H1 (cell line): ENCODE measurements at regions not wholly inside any gene's neighbourhood (a gene's known extent, or its start where the extent isn't known, plus 50 kb on each side); places are given as distances from the start of the nearest gene placed in this dataset.

Experiments used
- CTCF ChIA-PET: fragments of 300-600 bp; sonication (Branson Sonifier 250); formaldehyde crosslinking; loops from one replicate; lab custom pipeline; 2021; ENCODE audit not compliant: partially characterized antibody; lab: Charles Lee
- POLR2A ChIA-PET: fragments of 300-600 bp; sonication (Branson Sonifier 250); formaldehyde crosslinking; loops from one replicate; lab custom pipeline; 2021; ENCODE audit warnings: inconsistent platforms; ENCODE audit not compliant: partially characterized antibody; lab: Charles Lee
- DNase-seq, 2 experiments: peaks; one replicate each; pipeline versions ENCODE4 v3.0.0 to v3.0.0-alpha.2; 2010 to 2022; ENCODE audit warnings: low spot score in 2 of 2, low read depth in 1 of 2, mixed read lengths in 1 of 2
- FAIRE-seq: peaks from 2 replicates; lab custom pipeline; 2011; peaks lifted over from hg19 to GRCh38; lab: Jason Lieb, UNC
- H2AFZ ChIP-seq: 2 replicates; pipeline ENCODE4 v1.8.1; 2012; ENCODE audit warnings: low read length, inconsistent platforms
- H2AK5ac ChIP-seq: 2 replicates; pipeline ENCODE4 v1.6.1; 2013; ENCODE audit warnings: low read depth, low read length
- H2BK120ac ChIP-seq: replicated peaks from 2 replicates; pipeline ENCODE3; 2013; ENCODE audit warnings: low read depth, low read length, inconsistent platforms
- H2BK12ac ChIP-seq: 2 replicates; pipeline ENCODE4 v1.6.1; 2013; ENCODE audit warnings: low read depth, low read length
- H2BK15ac ChIP-seq: 2 replicates; pipeline ENCODE4 v1.6.1; 2013; ENCODE audit warnings: low read length
- H2BK20ac ChIP-seq: 2 replicates; pipeline ENCODE4 v1.6.1; 2013; ENCODE audit warnings: low read length
- H2BK5ac ChIP-seq: 2 replicates; pipeline ENCODE4 v1.6.1; 2013; ENCODE audit warnings: low read depth, low read length
- H3K14ac ChIP-seq: 2 replicates; pipeline ENCODE4 v1.6.1; 2013; ENCODE audit warnings: inconsistent platforms; ENCODE audit not compliant: insufficient read length
- H3K18ac ChIP-seq: 2 replicates; pipeline ENCODE4 v1.6.1; 2013; ENCODE audit warnings: low read length; ENCODE audit errors: extremely low read depth
- H3K23ac ChIP-seq: 2 replicates; pipeline ENCODE4 v1.6.1; 2013; ENCODE audit warnings: inconsistent platforms; ENCODE audit not compliant: insufficient read length
- H3K23me2 ChIP-seq: 2 replicates; pipeline ENCODE4 v1.6.1; 2013; ENCODE audit warnings: low read depth, low read length
- H3K27ac ChIP-seq: 2 replicates; pipeline ENCODE4 v1.6.1; 2011; ENCODE audit warnings: low read depth, low read length, inconsistent platforms
- H3K27me3 ChIP-seq, 4 experiments: replicated peaks in 1 of 4; 1 replicate in 1 of 4; 2 replicates in 3 of 4; pipeline versions ENCODE4 v1.6.1 to v1.8.1; 2011 to 2013; ENCODE audit warnings: low read length in 3 of 4, mild to moderate bottlenecking in 3 of 4, inconsistent platforms in 2 of 4, mixed read lengths in 2 of 4, moderate library complexity in 1 of 4; ENCODE audit not compliant: control insufficient read depth in 3 of 4, insufficient read depth in 3 of 4; ENCODE audit errors: extremely low read depth in 1 of 4
- H3K36me3 ChIP-seq, 4 experiments: 2 replicates each; pipeline versions ENCODE4 v1.6.1 to v1.8.1; 2011 to 2013; ENCODE audit warnings: mild to moderate bottlenecking in 4 of 4, low read length in 3 of 4, moderate library complexity in 2 of 4, control low read depth in 1 of 4, inconsistent platforms in 1 of 4; ENCODE audit not compliant: insufficient read depth in 4 of 4, control insufficient read depth in 2 of 4
- H3K4ac ChIP-seq: replicated peaks from 2 replicates; pipeline ENCODE3; 2013; ENCODE audit warnings: low read length, low read depth, mixed read lengths, inconsistent platforms; ENCODE audit not compliant: insufficient read length
- H3K4me1 ChIP-seq, 4 experiments: replicated peaks in 1 of 4; 1 replicate in 1 of 4; 2 replicates in 3 of 4; pipeline versions ENCODE4 v1.6.1 to v1.8.1; 2011 to 2013; ENCODE audit warnings: low read length in 3 of 4, inconsistent platforms in 2 of 4, mixed read lengths in 1 of 4; ENCODE audit not compliant: insufficient read depth in 4 of 4, control insufficient read depth in 3 of 4
- H3K4me2 ChIP-seq, 2 experiments: 2 replicates each; pipeline versions ENCODE4 v1.6.1 to v1.8.1; 2011 to 2013; ENCODE audit warnings: low read depth in 2 of 2, low read length in 2 of 2, control low read depth in 1 of 2, inconsistent platforms in 1 of 2, mild to moderate bottlenecking in 1 of 2; ENCODE audit not compliant: insufficient read depth in 1 of 2
- H3K4me3 ChIP-seq, 4 experiments: fragments of 200-600, 300-600 bp in 1 of 4; sonication (generic), shearing (Covaris generic), sonication (Bioruptor Twin) in 1 of 4; 2 replicates each; pipeline versions ENCODE4 v1.5.1 to v1.8.1; 2011 to 2016; ENCODE audit warnings: low read length in 4 of 4, low read depth in 3 of 4, control low read depth in 2 of 4, inconsistent platforms in 2 of 4, mild to moderate bottlenecking in 2 of 4, mixed read lengths in 1 of 4, moderate library complexity in 1 of 4; ENCODE audit not compliant: insufficient read depth in 2 of 4; ENCODE audit errors: extremely low read depth in 1 of 4
- H3K56ac ChIP-seq: replicated peaks from 2 replicates; pipeline ENCODE3; 2013; ENCODE audit warnings: low read depth, mild to moderate bottlenecking, mixed read lengths, low read length, inconsistent platforms; ENCODE audit not compliant: insufficient read length
- H3K79me1 ChIP-seq: 2 replicates; pipeline ENCODE4 v1.6.1; 2013; ENCODE audit warnings: low read depth, low read length, control low read depth
- H3K79me2 ChIP-seq, 2 experiments: 2 replicates each; pipeline versions ENCODE4 v1.6.1 to v1.8.1; 2012 to 2013; ENCODE audit warnings: low read length in 2 of 2, mild to moderate bottlenecking in 2 of 2, inconsistent platforms in 1 of 2; ENCODE audit not compliant: insufficient read depth in 2 of 2, control insufficient read depth in 1 of 2
- H3K9ac ChIP-seq, 4 experiments: replicated peaks in 1 of 4; 1 replicate in 1 of 4; 2 replicates in 3 of 4; pipeline versions ENCODE4 v1.6.1 to v1.8.1; 2011 to 2013; ENCODE audit warnings: low read depth in 3 of 4, low read length in 3 of 4, control low read depth in 2 of 4, mild to moderate bottlenecking in 2 of 4, moderate library complexity in 2 of 4, inconsistent platforms in 1 of 4; ENCODE audit errors: extremely low read depth in 1 of 4
- H3K9me3 ChIP-seq, 2 experiments: 2 replicates each; pipeline versions ENCODE4 v1.6.1 to v1.8.1; 2012 to 2013; ENCODE audit warnings: mild to moderate bottlenecking in 2 of 2, moderate library complexity in 2 of 2, control low read depth in 1 of 2, inconsistent platforms in 1 of 2, low read depth in 1 of 2, low read length in 1 of 2, mixed read lengths in 1 of 2; ENCODE audit not compliant: insufficient read depth in 2 of 2
- H4K20me1 ChIP-seq, 2 experiments: replicated peaks in 1 of 2; 2 replicates each; pipeline versions ENCODE3 to v1.8.1; 2011 to 2013; ENCODE audit warnings: inconsistent platforms in 2 of 2, low read length in 2 of 2, mild to moderate bottlenecking in 1 of 2; ENCODE audit not compliant: insufficient read depth in 2 of 2, control insufficient read depth in 1 of 2
- H4K5ac ChIP-seq: 2 replicates; pipeline ENCODE4 v1.6.1; 2013; ENCODE audit warnings: low read length, low read depth, mixed read lengths, inconsistent platforms; ENCODE audit not compliant: insufficient read length
- H4K8ac ChIP-seq: 2 replicates; pipeline ENCODE4 v1.8.0; 2013; ENCODE audit warnings: mild to moderate bottlenecking, moderate library complexity, low read length, inconsistent platforms; ENCODE audit not compliant: insufficient read depth; ENCODE audit errors: extremely low read depth
- H4K91ac ChIP-seq: replicated peaks from 2 replicates; pipeline ENCODE3; 2013; ENCODE audit warnings: low read length, mixed read lengths, inconsistent platforms; ENCODE audit not compliant: insufficient read length
- CEBPB ChIP-seq: IDR thresholded peaks from 2 replicates; pipeline ENCODE4 v1.6.1; 2012; ENCODE audit warnings: low read depth, low read length
- RAD21 ChIP-seq, 2 experiments: IDR thresholded peaks in 1 of 2; conservative IDR thresholded peaks in 1 of 2; 2 replicates each; pipeline ENCODE4 v1.6.1; 2011; ENCODE audit warnings: low read depth in 2 of 2, low read length in 2 of 2, improper control_type of control experiment in 1 of 2, inconsistent platforms in 1 of 2, mild to moderate bottlenecking in 1 of 2, moderate library complexity in 1 of 2
- WGBS, 2 experiments: shearing (Covaris generic) in 1 of 2; methylation state at CpG; one replicate each; pipeline versions ENCODE4 v1.1.6 to v1.1.7; 2013 to 2015; ENCODE audit warnings: low lambda C conversion rate in 2 of 2, mixed read lengths in 2 of 2, inconsistent platforms in 1 of 2, low coverage in 1 of 2, missing lambda C conversion rate in 1 of 2; ENCODE audit not compliant: insufficient replicate concordance in 2 of 2, insufficient coverage in 1 of 2, insufficient read length in 1 of 2; ENCODE audit errors: extremely low coverage in 1 of 2, missing lambda C conversion rate in 1 of 2; 5-methylcytosine and 5-hydroxymethylcytosine counted together
- TF ChIP-seq, protein P1 (sequence below), 3 experiments: IDR thresholded peaks; 1 replicate in 2 of 3; 2 replicates in 1 of 3; pipeline versions ENCODE4 v1.5.1 to v1.6.1; 2011; ENCODE audit warnings: low read length in 3 of 3, mild to moderate bottlenecking in 3 of 3, inconsistent platforms in 2 of 3, low read depth in 1 of 3, moderate library complexity in 1 of 3; ENCODE audit not compliant: insufficient read depth in 1 of 3; ENCODE audit errors: control extremely low read depth in 1 of 3

DNA sequence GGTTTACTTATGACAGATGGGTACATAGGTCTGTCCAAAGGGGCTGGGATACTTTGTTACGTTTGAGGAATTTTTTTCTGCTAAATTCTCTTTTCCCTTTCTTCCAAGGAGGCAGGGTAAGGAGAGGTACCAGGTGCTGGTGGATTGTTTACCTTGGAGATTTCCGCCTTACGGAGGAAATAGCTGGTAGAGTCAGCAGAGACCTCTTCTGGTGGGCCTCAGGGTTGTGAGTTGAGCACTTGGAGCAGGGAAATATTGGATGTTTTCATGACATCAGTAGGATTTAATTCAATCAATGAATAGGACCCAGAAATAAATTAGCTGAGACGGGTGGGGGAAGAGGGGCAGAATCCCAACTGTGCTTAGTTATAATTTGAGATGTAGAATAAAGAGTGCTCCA lies 60.0 kb upstream of the TAF11L2 start:
- no peak overlapping the region for H2BK15ac ChIP-seq
- CTCF ChIA-PET = interaction anchor here (0.7 to 3.7 kb wide), 8 partner anchors 9 to 222 kb away, joined by 3 to 21 read pairs (median 4); no protein-coding TSS in a partner anchor

More for the DNA sequence above, 60.0 kb upstream of the TAF11L2 start:
- Histone ChIP-seq H2BK20ac (no peak overlapping the region), H3K9ac (no peak overlapping the region), H3K23ac (no peak overlapping the region), H3K4me2 (no peak overlapping the region), H3K23me2 (no peaks in the 10 kb centered on the region), H4K20me1 (no peaks in the 10 kb centered on the region), H4K91ac (no peak overlapping the region), H3K79me2 (no peaks in the 10 kb centered on the region), H3K27me3 (no peaks in the 10 kb centered on the region), H3K4me1 (no peaks in the 10 kb centered on the region), H3K4me3 (no peak overlapping the region), H2AFZ (no peak overlapping the region)
- POLR2A ChIA-PET = interaction anchor here (1.9 kb wide), 1 partner anchor 37 kb away, joined by 4 read pairs; no protein-coding TSS in a partner anchor
- 72% methylated on average over 4 of the region's 4 CpGs; no CpG with 5 or more reads in 1 of the 2 experiments for WGBS, 2 experiments
- TF ChIP-seq CEBPB (no peak), RAD21 (IDR thresholded peaks at IDR 0.05 in 1 of 2, conservative IDR thresholded peaks at IDR 0.05 in 1 of 2; ENCODE audit: low read depth in 2 of 2, low read length in 2 of 2) (peak; percentile 60 to 72)
- TF ChIP-seq, protein P1, sequence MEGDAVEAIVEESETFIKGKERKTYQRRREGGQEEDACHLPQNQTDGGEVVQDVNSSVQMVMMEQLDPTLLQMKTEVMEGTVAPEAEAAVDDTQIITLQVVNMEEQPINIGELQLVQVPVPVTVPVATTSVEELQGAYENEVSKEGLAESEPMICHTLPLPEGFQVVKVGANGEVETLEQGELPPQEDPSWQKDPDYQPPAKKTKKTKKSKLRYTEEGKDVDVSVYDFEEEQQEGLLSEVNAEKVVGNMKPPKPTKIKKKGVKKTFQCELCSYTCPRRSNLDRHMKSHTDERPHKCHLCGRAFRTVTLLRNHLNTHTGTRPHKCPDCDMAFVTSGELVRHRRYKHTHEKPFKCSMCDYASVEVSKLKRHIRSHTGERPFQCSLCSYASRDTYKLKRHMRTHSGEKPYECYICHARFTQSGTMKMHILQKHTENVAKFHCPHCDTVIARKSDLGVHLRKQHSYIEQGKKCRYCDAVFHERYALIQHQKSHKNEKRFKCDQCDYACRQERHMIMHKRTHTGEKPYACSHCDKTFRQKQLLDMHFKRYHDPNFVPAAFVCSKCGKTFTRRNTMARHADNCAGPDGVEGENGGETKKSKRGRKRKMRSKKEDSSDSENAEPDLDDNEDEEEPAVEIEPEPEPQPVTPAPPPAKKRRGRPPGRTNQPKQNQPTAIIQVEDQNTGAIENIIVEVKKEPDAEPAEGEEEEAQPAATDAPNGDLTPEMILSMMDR (IDR thresholded peaks at IDR 0.05; ENCODE audit: control extremely low read depth in 1 of 3, insufficient read depth in 1 of 3, low read depth in 1 of 3, low read length in 3 of 3) = peak; percentile 3 to 36 (median 11); a peak in 3 of 4 replicates
- TF ChIP-seq, all 59 proteins: peak for 2
- Histone ChIP-seq H4K5ac (no peak overlapping the region), H3K56ac (no peak overlapping the region), H2BK120ac (no peak overlapping the region), H3K9me3 (no peaks in the 10 kb centered on the region), H3K79me1 (no peaks in the 10 kb centered on the region), H2BK5ac (no peak overlapping the region), H2AK5ac (no peak overlapping the region), H3K4ac (no peak overlapping the region), H3K36me3 (no peaks in the 10 kb centered on the region), H3K14ac (no peak overlapping the region), H3K18ac (no peak overlapping the region), H4K8ac (no peak overlapping the region), H2BK12ac (no peak overlapping the region), H3K27ac (no peak overlapping the region)
- DNase-seq (no peak), FAIRE-seq (no peak)
